SK-N-SH treated with all-trans-retinoic acid at 6 μM for 48 hours (cell line): ENCODE measurements at regions not wholly inside any gene's neighbourhood (a gene's known extent, or its start where the extent isn't known, plus 50 kb on each side); places are given as distances from the start of the nearest gene placed in this dataset.

Experiments used
- ATAC-seq: fragments of 200-7000 bp; cut with Tn5 transposase; 3 replicates; pipeline ENCODE4 v1.9.1; 2020; ENCODE audit warnings: mild to moderate bottlenecking, moderate library complexity
- ARNTL ChIP-seq: fragments of 450-650 bp; formaldehyde crosslinking; IDR thresholded peaks from 2 replicates; pipeline ENCODE4 v1.5.0; 2020; ENCODE audit warnings: low read depth, mild to moderate bottlenecking, moderate library complexity, borderline replicate concordance
- BACH2 ChIP-seq: fragments of 250-450 bp; sonication (Bioruptor Pico); IDR thresholded peaks from 2 replicates; pipeline ENCODE4 v1.9.0; 2021; ENCODE audit warnings: mild to moderate bottlenecking, borderline replicate concordance
- CSDC2 ChIP-seq: fragments of 250-450 bp; sonication (Bioruptor Pico); IDR thresholded peaks from 2 replicates; pipeline ENCODE4 v1.5.0; 2020; ENCODE audit warnings: mild to moderate bottlenecking, moderate library complexity
- ESRRG ChIP-seq: fragments of 250-450 bp; sonication (Bioruptor Pico); IDR thresholded peaks from 2 replicates; pipeline ENCODE4 v1.6.1; 2021; ENCODE audit warnings: mild to moderate bottlenecking
- OSR1 ChIP-seq: fragments of 250-450 bp; sonication (Bioruptor Pico); IDR thresholded peaks from 2 replicates; pipeline ENCODE4 v1.8.0; 2022; ENCODE audit warnings: moderate library complexity, mild to moderate bottlenecking, inconsistent platforms
- PATZ1 ChIP-seq: fragments of 250-450 bp; sonication (Bioruptor Pico); IDR thresholded peaks from 2 replicates; pipeline ENCODE4 v1.8.0; 2020; ENCODE audit warnings: mild to moderate bottlenecking, moderate library complexity, borderline replicate concordance
- PPARA ChIP-seq: fragments of 250-450 bp; sonication (Bioruptor Pico); IDR thresholded peaks from 2 replicates; pipeline ENCODE4 v1.5.0; 2020; ENCODE audit warnings: mild to moderate bottlenecking, borderline replicate concordance
- RARB ChIP-seq: fragments of 250-450 bp; sonication (Bioruptor Pico); IDR thresholded peaks from 2 replicates; pipeline ENCODE4 v1.8.0; 2021; ENCODE audit warnings: mild to moderate bottlenecking, moderate library complexity
- SNAI2 ChIP-seq: fragments of 250-450 bp; sonication (Bioruptor Pico); IDR thresholded peaks from 2 replicates; pipeline ENCODE4 v1.5.0; 2020; ENCODE audit warnings: mild to moderate bottlenecking, moderate library complexity
- TOX ChIP-seq: fragments of 250-450 bp; sonication (Bioruptor Pico); IDR thresholded peaks from 2 replicates; pipeline ENCODE4 v1.8.0; 2021; ENCODE audit warnings: mild to moderate bottlenecking, moderate library complexity, borderline replicate concordance
- TSHZ2 ChIP-seq: fragments of 250-450 bp; sonication (Bioruptor Pico); IDR thresholded peaks from 2 replicates; pipeline ENCODE4 v1.5.0; 2020; ENCODE audit warnings: mild to moderate bottlenecking, moderate library complexity
- ZC3H10 ChIP-seq: fragments of 250-450 bp; sonication (Bioruptor Pico); IDR thresholded peaks from 2 replicates; pipeline ENCODE4 v1.5.1; 2021; ENCODE audit warnings: mild to moderate bottlenecking, moderate library complexity
- ZFP3 ChIP-seq: fragments of 250-450 bp; sonication (Bioruptor Pico); IDR thresholded peaks from 2 replicates; pipeline ENCODE4 v1.5.0; 2020; ENCODE audit warnings: mild to moderate bottlenecking, moderate library complexity
- ZFP30 ChIP-seq: fragments of 450-650 bp; formaldehyde crosslinking; IDR thresholded peaks from 2 replicates; pipeline ENCODE4 v1.5.0; 2022; ENCODE audit warnings: mild to moderate bottlenecking, moderate library complexity
- ZNF565 ChIP-seq: fragments of 450-650 bp; formaldehyde crosslinking; conservative IDR thresholded peaks from 2 replicates; pipeline ENCODE4 v1.5.0; 2020; ENCODE audit warnings: low read depth, mild to moderate bottlenecking, moderate library complexity
- ZNF70 ChIP-seq: fragments of 450-650 bp; formaldehyde crosslinking; IDR thresholded peaks from 2 replicates; pipeline ENCODE4 v1.5.0; 2020; ENCODE audit warnings: mild to moderate bottlenecking, moderate library complexity
- ZNF8 ChIP-seq: fragments of 450-650 bp; formaldehyde crosslinking; IDR thresholded peaks from 2 replicates; pipeline ENCODE4 v1.5.0; 2020; ENCODE audit warnings: mild to moderate bottlenecking, moderate library complexity
- TF ChIP-seq, protein P1 (sequence below): fragments of 250-450 bp; sonication (Bioruptor Pico); IDR thresholded peaks from 2 replicates; pipeline ENCODE4 v1.8.0; 2021; ENCODE audit warnings: low read depth, mild to moderate bottlenecking, moderate library complexity, borderline replicate concordance

DNA sequence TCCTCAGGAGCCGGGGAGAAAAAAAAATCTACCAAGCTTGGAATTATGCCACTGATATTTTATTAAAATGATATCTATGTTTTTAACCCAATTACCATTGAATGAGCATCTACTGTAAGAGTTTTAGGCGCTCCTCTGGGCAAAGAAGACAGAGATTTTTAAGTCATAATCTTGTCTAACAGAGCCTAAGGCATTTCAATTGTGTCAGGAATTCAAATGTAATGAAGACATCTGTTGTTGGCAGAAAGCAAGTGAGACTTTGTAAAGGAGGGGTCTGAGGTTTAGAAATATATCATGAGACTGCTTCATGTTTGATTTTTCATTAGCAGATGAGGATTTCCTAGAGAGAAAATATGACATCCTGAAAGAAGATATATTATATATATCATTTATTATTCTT lies 1158.1 kb downstream of the FSTL5 start:
- no peak for ATAC-seq

GRCh38 chr4:161008527-161008926 lies 1155.3 kb downstream of the FSTL5 start:
- no peak for ATAC-seq
- TF ChIP-seq ZC3H10 (CRISPR knock-in tag) (no peak), ZNF565 (no peak), PPARA (CRISPR knock-in tag) (no peak), OSR1 (CRISPR knock-in tag) (no peak), ZFP3 (CRISPR knock-in tag) (no peak), RARB (no peak), ZNF8 (CRISPR knock-in tag) (no peak), SNAI2 (CRISPR knock-in tag) (no peak)

More for the DNA sequence above, 1158.1 kb downstream of the FSTL5 start:
- TF ChIP-seq PATZ1 (CRISPR knock-in tag) (no peak), ZFP30 (CRISPR knock-in tag) (no peak), CSDC2 (CRISPR knock-in tag) (no peak)

- ATAC-seq: no peak
- no peak for TF ChIP-seq SNAI2 (CRISPR knock-in tag)
- TF ChIP-seq BACH2: no peak
- TF ChIP-seq ZNF8 (CRISPR knock-in tag): no peak
- TF ChIP-seq PATZ1 (CRISPR knock-in tag): no peak
- no peak for TF ChIP-seq OSR1 (CRISPR knock-in tag)
- TF ChIP-seq ZNF70: no peak
- no peak for TF ChIP-seq ZC3H10 (CRISPR knock-in tag)
- TF ChIP-seq, protein P1, sequence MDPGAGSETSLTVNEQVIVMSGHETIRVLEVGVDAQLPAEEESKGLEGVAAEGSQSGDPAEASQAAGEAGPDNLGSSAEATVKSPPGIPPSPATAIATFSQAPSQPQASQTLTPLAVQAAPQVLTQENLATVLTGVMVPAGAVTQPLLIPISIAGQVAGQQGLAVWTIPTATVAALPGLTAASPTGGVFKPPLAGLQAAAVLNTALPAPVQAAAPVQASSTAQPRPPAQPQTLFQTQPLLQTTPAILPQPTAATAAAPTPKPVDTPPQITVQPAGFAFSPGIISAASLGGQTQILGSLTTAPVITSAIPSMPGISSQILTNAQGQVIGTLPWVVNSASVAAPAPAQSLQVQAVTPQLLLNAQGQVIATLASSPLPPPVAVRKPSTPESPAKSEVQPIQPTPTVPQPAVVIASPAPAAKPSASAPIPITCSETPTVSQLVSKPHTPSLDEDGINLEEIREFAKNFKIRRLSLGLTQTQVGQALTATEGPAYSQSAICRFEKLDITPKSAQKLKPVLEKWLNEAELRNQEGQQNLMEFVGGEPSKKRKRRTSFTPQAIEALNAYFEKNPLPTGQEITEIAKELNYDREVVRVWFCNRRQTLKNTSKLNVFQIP (CRISPR knock-in tag): no peak
- TF ChIP-seq ARNTL: no peak
- no peak for TF ChIP-seq ZNF565
- TF ChIP-seq TOX: no peak
- no peak for TF ChIP-seq ZFP30 (CRISPR knock-in tag)
- TF ChIP-seq ESRRG (CRISPR knock-in tag): no peak
- TF ChIP-seq ZFP3 (CRISPR knock-in tag): no peak
- no peak for TF ChIP-seq TSHZ2 (CRISPR knock-in tag)
- TF ChIP-seq PPARA (CRISPR knock-in tag): no peak
These were observed 1153.6 kb downstream of the FSTL5 start for GRCh38 chr4:161010227-161010626.
